Common myeloid progenitor, CD34-positive (primary cell): ENCODE measurements at regions not wholly inside any gene's neighbourhood (a gene's known extent, or its start where the extent isn't known, plus 50 kb on each side); places are given as distances from the start of the nearest gene placed in this dataset.

Source experiments
- CTCF ChIA-PET: fragments of 350-600 bp; sonication (Branson Sonifier 250); formaldehyde crosslinking; loops from one replicate; lab custom pipeline; 2021; ENCODE audit warnings: antibody characterized with exemption; lab: Charles Lee
- POLR2A ChIA-PET: fragments of 350-600 bp; sonication (Branson Sonifier 250); formaldehyde crosslinking; loops from one replicate; lab custom pipeline; 2021; ENCODE audit warnings: antibody characterized with exemption; lab: Charles Lee
- DNase-seq, 3 donors: peaks; one replicate each; pipeline versions ENCODE4 v3.0.0 to v3.0.0-alpha.2; 2013
- H3K27ac ChIP-seq, 2 experiments: 1 replicate in 1 of 2; 2 replicates in 1 of 2; pipeline ENCODE4 v1.7.0; 2013; ENCODE audit warnings: inconsistent platforms in 2 of 2, low read length in 2 of 2, mild to moderate bottlenecking in 2 of 2, low read depth in 1 of 2, moderate library complexity in 1 of 2; ENCODE audit not compliant: severe bottlenecking in 2 of 2, insufficient read depth in 1 of 2, poor library complexity in 1 of 2
- H3K27me3 ChIP-seq, 5 experiments: replicated peaks in 2 of 5; 1 replicate in 3 of 5; 2 replicates in 2 of 5; pipeline versions ENCODE4 v1.6.1 to v1.7.0; 2013; ENCODE audit warnings: low read length in 4 of 5, mild to moderate bottlenecking in 2 of 5, moderate library complexity in 2 of 5, inconsistent platforms in 1 of 5; ENCODE audit not compliant: insufficient read depth in 5 of 5, control insufficient read depth in 4 of 5
- H3K36me3 ChIP-seq, 4 experiments: 1 replicate in 2 of 4; 2 replicates in 2 of 4; pipeline versions ENCODE4 v1.6.1 to v1.7.0; 2013; ENCODE audit warnings: low read length in 3 of 4, control low read depth in 1 of 4, mild to moderate bottlenecking in 1 of 4; ENCODE audit not compliant: control insufficient read depth in 4 of 4, insufficient read depth in 4 of 4
- H3K4me1 ChIP-seq, 4 experiments: 1 replicate in 3 of 4; 2 replicates in 1 of 4; pipeline versions ENCODE4 v1.6.1 to v1.7.1; 2013; ENCODE audit warnings: low read length in 3 of 4, mild to moderate bottlenecking in 3 of 4, control low read depth in 1 of 4, inconsistent platforms in 1 of 4, moderate library complexity in 1 of 4; ENCODE audit not compliant: control insufficient read depth in 4 of 4, insufficient read depth in 4 of 4; ENCODE audit errors: control extremely low read depth in 1 of 4
- H3K4me3 ChIP-seq, 7 experiments: 1 replicate in 4 of 7; 2 replicates in 3 of 7; pipeline versions ENCODE4 v1.5.1 to v1.7.0; 2013; ENCODE audit warnings: mild to moderate bottlenecking in 7 of 7, low read length in 6 of 7, moderate library complexity in 6 of 7, inconsistent platforms in 2 of 7, low read depth in 2 of 7, control low read depth in 1 of 7; ENCODE audit not compliant: insufficient read depth in 4 of 7, control insufficient read depth in 1 of 7; ENCODE audit errors: extremely low read depth in 1 of 7
- H3K9me3 ChIP-seq, 5 experiments: 1 replicate in 4 of 5; 2 replicates in 1 of 5; pipeline versions ENCODE4 v1.6.1 to v1.7.1; 2013; ENCODE audit warnings: low read length in 4 of 5, mild to moderate bottlenecking in 2 of 5, inconsistent platforms in 1 of 5, low read depth in 1 of 5, moderate library complexity in 1 of 5; ENCODE audit not compliant: control insufficient read depth in 4 of 5, insufficient read depth in 2 of 5; ENCODE audit errors: control extremely low read depth in 1 of 5
- WGBS: methylation state at CpG from one replicate; pipeline ENCODE4 v1.1.5; 2013; ENCODE audit not compliant: insufficient coverage; 5-methylcytosine and 5-hydroxymethylcytosine counted together

DNA sequence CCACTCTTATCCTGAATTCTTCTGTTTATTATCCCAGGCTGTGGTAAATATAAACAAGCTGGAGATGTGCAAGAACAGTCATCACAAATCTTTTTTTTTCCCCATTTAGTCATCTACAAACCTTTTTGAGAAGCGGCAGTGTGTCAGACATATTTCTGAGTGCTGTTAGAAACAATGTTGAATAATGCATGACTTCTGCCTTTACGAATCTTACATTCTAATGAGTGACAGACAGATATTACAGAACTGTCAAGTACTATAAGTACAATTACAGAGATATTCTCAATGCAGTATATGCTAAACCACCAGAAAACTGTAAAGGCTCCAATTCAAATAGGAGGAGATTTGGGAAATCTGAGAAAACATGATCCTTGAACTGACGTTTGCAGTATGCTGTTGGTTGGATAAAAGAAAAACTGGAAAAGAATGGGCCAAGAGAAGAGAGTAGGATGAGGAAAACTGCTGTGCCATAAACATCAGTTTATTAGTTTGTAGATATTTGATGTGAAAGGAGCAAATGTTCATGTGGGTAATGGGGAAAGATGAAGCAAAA lies 379.5 kb upstream of the SLC8A1 start:
- no peak overlapping the region for H3K4me3 ChIP-seq
- H3K36me3 ChIP-seq: no peaks in the 10 kb centered on the region
- H3K9me3 ChIP-seq: peaks cover 0 to 3% (median 0%) of the 10 kb centered on the region in 5 experiments
- WGBS: 100% methylated on average over 1 of the region's 3 CpGs
- CTCF ChIA-PET: no interaction called here
- H3K27ac ChIP-seq: no peak overlapping the region
- POLR2A ChIA-PET: no interaction called here
- no peaks in the 10 kb centered on the region for H3K27me3 ChIP-seq
- H3K4me1 ChIP-seq: no peaks in the 10 kb centered on the region
- no peak for DNase-seq

DNA sequence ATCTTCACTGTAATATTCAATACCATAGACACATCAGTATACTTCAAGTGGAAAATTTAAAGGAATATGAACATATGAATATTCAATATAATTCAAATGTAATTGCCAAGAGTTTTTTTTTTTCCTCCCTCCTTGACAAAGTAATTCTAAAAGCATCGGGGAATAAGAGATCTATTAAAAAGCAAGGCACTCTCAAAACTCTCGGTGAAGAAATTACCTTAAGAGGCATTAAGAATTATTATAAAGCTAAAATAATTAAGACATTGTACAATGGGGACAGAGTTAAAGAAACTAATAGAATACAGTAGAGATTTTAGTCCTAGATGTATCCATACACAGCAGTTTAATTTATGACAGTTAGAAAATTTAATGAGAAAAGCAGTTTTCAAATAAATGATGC lies 390.0 kb upstream of the SLC8A1 start:
- ChIA-PET CTCF (no interaction called here), POLR2A (no interaction called here)
- Histone ChIP-seq H3K4me3 (no peak overlapping the region), H3K27ac (no peak overlapping the region), H3K4me1 (no peaks in the 10 kb centered on the region), H3K9me3 (peaks cover 0 to 3% (median 0%) of the 10 kb centered on the region in 5 experiments), H3K36me3 (no peaks in the 10 kb centered on the region), H3K27me3 (no peaks in the 10 kb centered on the region)
- no CpG with 5 or more reads among the region's 2 CpGs for WGBS
- no peak for DNase-seq

DNA sequence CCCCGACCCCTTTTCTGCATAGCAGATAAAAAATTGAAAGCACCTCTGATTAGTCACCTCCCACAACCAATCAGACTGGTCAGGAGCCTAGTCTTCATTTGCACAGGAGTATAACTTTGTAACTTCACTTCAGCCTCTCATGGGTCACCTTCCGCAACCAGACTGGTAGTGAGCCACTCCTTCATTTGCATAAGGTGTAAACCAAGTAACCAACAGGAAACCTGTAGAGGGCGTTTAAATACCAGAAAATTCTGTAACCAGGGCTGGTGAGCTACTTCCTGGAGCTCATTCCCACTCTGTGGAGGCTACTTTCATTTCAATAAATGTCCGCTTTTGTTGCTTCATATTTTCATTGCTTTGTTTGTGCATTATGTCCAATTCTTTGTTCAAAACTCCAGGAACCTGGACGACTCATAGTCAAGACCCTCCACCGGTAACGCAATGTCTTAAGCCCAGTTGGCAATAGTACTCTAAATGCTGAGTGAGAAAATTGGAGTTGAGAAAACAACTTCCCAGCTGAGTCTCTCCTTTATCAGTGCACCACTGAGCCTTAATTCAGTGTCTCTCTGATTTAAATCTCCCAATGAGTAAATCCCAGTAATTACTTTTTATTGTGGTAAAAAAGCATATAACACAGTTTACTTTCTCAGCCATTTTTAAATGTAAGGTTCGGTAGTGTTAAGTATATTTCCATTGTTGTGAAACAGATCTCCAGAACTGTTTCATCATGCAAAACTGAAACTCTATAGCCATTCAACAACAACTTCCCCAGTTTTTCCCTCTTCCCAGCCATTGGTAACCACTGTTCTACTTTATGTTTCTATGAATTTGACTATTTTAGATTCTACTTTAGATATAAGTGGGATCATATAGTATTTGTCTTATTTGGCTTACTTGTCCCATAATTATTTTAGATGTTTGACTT lies 392.7 kb upstream of the SLC8A1 start:
- Histone ChIP-seq H3K36me3 (no peaks in the 10 kb centered on the region), H3K27ac (no peak overlapping the region), H3K9me3 (peaks cover 0 to 2% (median 0%) of the 10 kb centered on the region in 5 experiments), H3K27me3 (no peaks in the 10 kb centered on the region), H3K4me1 (no peaks in the 10 kb centered on the region), H3K4me3 (no peak overlapping the region)
- CTCF ChIA-PET: no interaction called here
- WGBS: 97% methylated on average over 7 of the region's 8 CpGs
- DNase-seq: no peak
- POLR2A ChIA-PET: no interaction called here

DNA sequence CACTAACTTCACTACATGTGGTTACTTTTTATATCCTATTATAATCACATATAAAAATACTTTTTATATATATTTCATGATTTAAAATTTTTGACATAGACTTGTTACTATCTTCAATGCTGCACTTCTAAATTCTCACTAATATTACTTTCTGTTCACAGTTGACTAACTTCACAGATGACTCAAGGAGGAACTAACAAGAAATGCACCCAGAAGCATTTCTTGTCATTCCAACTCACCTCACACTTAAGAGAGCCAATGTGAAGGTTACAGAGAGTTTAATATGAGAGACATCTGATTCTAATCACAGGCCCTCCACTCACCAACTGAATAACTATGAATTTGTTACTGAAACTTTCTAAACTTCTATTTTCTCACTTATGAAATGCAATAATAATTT lies 399.8 kb upstream of the SLC8A1 start:
- no peaks in the 10 kb centered on the region for H3K36me3 ChIP-seq
- POLR2A ChIA-PET: no interaction called here
- H3K27me3 ChIP-seq: no peaks in the 10 kb centered on the region
- DNase-seq: peak in 1 of 3 donors; percentile 1
- H3K27ac ChIP-seq: no peak overlapping the region
- CTCF ChIA-PET: no interaction called here
- no peaks in the 10 kb centered on the region for H3K4me1 ChIP-seq
- H3K9me3 ChIP-seq: no peaks in the 10 kb centered on the region
- H3K4me3 ChIP-seq: no peak overlapping the region

DNA sequence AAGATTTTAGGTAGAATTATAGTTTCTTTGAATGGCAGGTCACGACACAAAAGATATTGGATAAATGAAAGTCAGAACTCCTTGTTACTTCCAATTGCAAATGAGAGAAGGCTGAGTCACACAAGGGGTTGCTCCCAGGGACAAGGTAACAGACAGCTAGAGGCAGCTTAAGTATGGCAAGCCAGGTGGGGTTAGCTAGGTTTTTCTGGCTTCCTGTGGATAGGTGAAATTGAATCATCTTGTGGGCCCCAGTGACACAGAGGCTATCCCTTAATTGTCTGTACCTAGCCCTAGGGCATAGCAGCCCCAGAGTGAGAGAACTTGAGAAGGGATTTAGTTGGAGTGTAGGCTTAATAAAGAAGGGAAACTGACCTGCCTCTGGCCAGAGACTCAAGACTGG lies 407.7 kb upstream of the SLC8A1 start:
- no peak overlapping the region for H3K4me3 ChIP-seq
- no CpG with 5 or more reads among the region's 1 CpG for WGBS
- H3K9me3 ChIP-seq: no peaks in the 10 kb centered on the region
- DNase-seq: no peak
- no peaks in the 10 kb centered on the region for H3K27me3 ChIP-seq
- ChIA-PET POLR2A (no interaction called here), CTCF (no interaction called here)
- H3K27ac ChIP-seq: no peak overlapping the region
- H3K36me3 ChIP-seq: no peaks in the 10 kb centered on the region
- no peaks in the 10 kb centered on the region for H3K4me1 ChIP-seq

DNA sequence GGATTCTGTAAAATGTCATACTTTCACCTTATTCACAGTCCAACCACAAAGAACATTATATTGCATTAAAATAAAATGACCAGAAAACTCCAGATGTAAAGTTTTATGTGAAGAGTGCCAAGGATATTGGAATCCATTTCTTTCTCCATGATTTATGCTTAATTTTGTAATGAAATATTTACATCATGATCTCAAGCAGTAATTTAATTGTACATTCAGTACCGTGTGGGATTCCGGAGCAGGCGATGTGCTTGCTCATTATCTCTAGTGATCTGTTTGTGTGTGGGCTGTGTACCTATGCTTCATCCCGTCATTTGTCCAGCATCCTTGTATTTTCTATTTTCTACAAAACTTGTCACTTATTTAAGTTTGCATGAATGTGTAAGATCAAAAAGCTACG lies 415.9 kb upstream of the SLC8A1 start:
- ChIA-PET CTCF (no interaction called here), POLR2A (interaction anchor here (0.6 kb wide), 1 partner anchor 32 kb away, joined by 3 read pairs; no protein-coding TSS in a partner anchor)
- Histone ChIP-seq H3K9me3 (no peaks in the 10 kb centered on the region), H3K27me3 (no peaks in the 10 kb centered on the region), H3K4me3 (no peak overlapping the region), H3K4me1 (peaks cover 0 to 6% (median 0%) of the 10 kb centered on the region in 4 experiments), H3K36me3 (no peaks in the 10 kb centered on the region), H3K27ac (no peak overlapping the region)
- DNase-seq: no peak
- no CpG with 5 or more reads among the region's 5 CpGs for WGBS

DNA sequence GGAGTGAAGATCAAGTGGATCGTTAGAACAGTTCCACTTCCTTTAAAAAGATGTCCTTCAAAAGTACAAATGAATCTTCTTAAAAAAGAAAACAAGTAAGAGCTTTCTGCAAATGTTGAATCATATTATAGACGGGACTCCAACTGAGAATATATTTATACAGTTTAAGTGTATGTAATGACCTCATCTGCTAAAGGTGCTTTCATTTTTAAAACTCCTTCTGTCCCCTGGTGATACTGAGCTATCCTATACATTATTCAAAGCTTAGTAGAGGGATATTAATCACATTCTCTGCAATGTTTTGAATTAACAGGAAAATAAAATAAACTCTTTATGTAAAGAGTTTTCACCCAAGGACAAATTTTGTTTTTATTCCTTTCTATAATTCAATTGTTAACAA lies 420.7 kb upstream of the SLC8A1 start:
- no CpG with 5 or more reads among the region's 2 CpGs for WGBS
- ChIA-PET POLR2A (no interaction called here), CTCF (no interaction called here)
- peak in 2 of 3 donors; percentile 10 to 13 for DNase-seq
- Histone ChIP-seq H3K4me3 (peak overlapping the region in 2 of 7 experiments; percentile 1 to 40), H3K36me3 (no peaks in the 10 kb centered on the region), H3K9me3 (no peaks in the 10 kb centered on the region), H3K27ac (no peak overlapping the region), H3K4me1 (peaks cover 0 to 6% (median 0%) of the 10 kb centered on the region in 4 experiments), H3K27me3 (no peaks in the 10 kb centered on the region)
